Stomach (tissue), 8 donors: ENCODE measurements at regions not wholly inside any gene's neighbourhood (a gene's known extent, or its start where the extent isn't known, plus 50 kb on each side); places are given as distances from the start of the nearest gene placed in this dataset.

Source experiments
- DNase-seq, 2 donors: peaks; one replicate each; pipeline versions ENCODE4 v3.0.0 to v3.0.0-alpha.2; 2013 to 2019
- H3K27ac ChIP-seq, 5 donors: fragments of 200-600 bp in 4 of 5; sonication (generic) in 4 of 5; one replicate each; pipeline ENCODE4 v1.5.1; 2013 to 2019; ENCODE audit warnings: mild to moderate bottlenecking in 1 of 5, moderate library complexity in 1 of 5
- H3K27me3 ChIP-seq, 3 donors: fragments of 200-600 bp; sonication (generic); one replicate each; pipeline ENCODE4 v1.5.1; 2017 to 2019; ENCODE audit warnings: mixed run types in 1 of 3
- H3K36me3 ChIP-seq, 4 donors: fragments of 200-600 bp; sonication (generic); 1 replicate in 3 of 4; 2 replicates in 1 of 4; pipeline ENCODE4 v1.5.1; 2016 to 2019
- H3K4me1 ChIP-seq, 4 donors: fragments of 200-600 bp; sonication (generic); one replicate each; pipeline ENCODE4 v1.5.1; 2016 to 2019
- H3K4me3 ChIP-seq, 4 donors: fragments of 200-600 bp; sonication (generic) in 3 of 4; one replicate each; pipeline ENCODE4 v1.5.1; 2016 to 2019; ENCODE audit warnings: mild to moderate bottlenecking in 1 of 4
- H3K9me3 ChIP-seq, 4 donors: fragments of 200-600 bp; sonication (generic); one replicate each; pipeline ENCODE4 v1.5.1; 2016 to 2019
- EP300 ChIP-seq: sonication (generic); formaldehyde crosslinking; IDR thresholded peaks from one replicate; pipeline ENCODE4 v1.6.1; 2017; ENCODE audit warnings: antibody characterized with exemption
- POLR2A ChIP-seq, 4 donors: fragments of 450-650 bp; IDR thresholded peaks; one replicate each; pipeline ENCODE4 v1.6.1; 2016; ENCODE audit warnings: antibody characterized with exemption in 4 of 4, control low read depth in 2 of 4, mild to moderate bottlenecking in 1 of 4, moderate library complexity in 1 of 4
- POLR2AphosphoS5 ChIP-seq, 3 donors: sonication (generic); formaldehyde crosslinking; IDR thresholded peaks; one replicate each; pipeline ENCODE4 v1.6.1; 2016; ENCODE audit warnings: antibody characterized with exemption in 3 of 3
- WGBS, 5 donors: extraction: QIAGEN DNeasy Blood & Tissue Kit in 3 of 5; methylation state at CpG; one replicate each; pipeline versions ENCODE4 v1.1.5 to v1.1.7; 2013 to 2018; 5-methylcytosine and 5-hydroxymethylcytosine counted together
- intact Hi-C: fragments of 100-400 bp; cut with DNase I; formaldehyde crosslinking; loops from one replicate; pipeline ENCODE4 v1.15.1; 2023; ENCODE audit warnings: low total_unique reads
- TF ChIP-seq, protein P1 (sequence below), 7 experiments: fragments of 450-650 bp in 4 of 7; fragments of 200-600 bp in 3 of 7; sonication (generic) in 3 of 7; IDR thresholded peaks; one replicate each; pipeline ENCODE4 v1.5.1; 2016 to 2019; ENCODE audit warnings: antibody characterized with exemption in 7 of 7, control low read depth in 2 of 7, mild to moderate bottlenecking in 1 of 7
- donor health status: healthy with polysubstance abuse.
- donor health status: Bipolar disorder and iron deficiency.
- donor health status: healthy.

DNA sequence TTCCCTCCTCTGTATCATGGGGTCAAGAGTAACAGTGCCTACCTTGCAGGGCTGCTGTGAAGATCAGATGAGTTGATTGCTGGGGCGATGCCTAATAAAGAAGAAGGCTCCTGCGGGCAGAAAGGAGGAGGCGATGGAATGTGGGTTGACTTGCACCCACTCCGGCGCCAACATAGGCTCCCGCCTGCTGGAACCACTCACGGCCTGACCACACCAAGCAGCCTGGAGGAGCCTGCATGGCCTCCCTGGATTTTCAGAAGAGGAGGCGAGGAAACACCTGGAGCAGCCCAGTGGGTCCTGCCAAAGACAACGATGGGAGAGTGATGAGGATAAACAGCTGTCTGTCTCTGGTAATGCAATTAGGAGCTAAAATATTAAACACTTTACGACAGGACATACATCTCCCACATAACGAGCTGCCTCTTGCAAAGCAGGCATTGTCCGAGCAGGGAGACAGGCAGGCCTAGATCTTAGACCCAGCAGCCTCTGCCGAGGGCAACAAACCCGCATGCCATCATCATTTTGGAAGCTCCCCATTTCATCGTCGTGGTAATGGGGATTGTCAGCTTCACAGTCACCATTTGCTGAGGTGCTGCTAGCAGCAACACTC, 302.9 kb upstream of the ZMIZ1 start:
- no peak overlapping the region for H3K4me3 ChIP-seq
- WGBS, 5 donors: 86 to 91% (median 90%) methylated on average over 16 of the region's 16 CpGs
- no peaks in the 10 kb centered on the region for H3K36me3 ChIP-seq
- no peaks in the 10 kb centered on the region for H3K27me3 ChIP-seq
- intact Hi-C loops: no loop called here
- no peak for DNase-seq
- H3K27ac ChIP-seq: no peak overlapping the region
- no peak for TF ChIP-seq POLR2A (IDR thresholded peaks at IDR 0.05)
- no peak for TF ChIP-seq EP300
- TF ChIP-seq POLR2AphosphoS5 (IDR thresholded peaks at IDR 0.05): no peak
- TF ChIP-seq, protein P1, sequence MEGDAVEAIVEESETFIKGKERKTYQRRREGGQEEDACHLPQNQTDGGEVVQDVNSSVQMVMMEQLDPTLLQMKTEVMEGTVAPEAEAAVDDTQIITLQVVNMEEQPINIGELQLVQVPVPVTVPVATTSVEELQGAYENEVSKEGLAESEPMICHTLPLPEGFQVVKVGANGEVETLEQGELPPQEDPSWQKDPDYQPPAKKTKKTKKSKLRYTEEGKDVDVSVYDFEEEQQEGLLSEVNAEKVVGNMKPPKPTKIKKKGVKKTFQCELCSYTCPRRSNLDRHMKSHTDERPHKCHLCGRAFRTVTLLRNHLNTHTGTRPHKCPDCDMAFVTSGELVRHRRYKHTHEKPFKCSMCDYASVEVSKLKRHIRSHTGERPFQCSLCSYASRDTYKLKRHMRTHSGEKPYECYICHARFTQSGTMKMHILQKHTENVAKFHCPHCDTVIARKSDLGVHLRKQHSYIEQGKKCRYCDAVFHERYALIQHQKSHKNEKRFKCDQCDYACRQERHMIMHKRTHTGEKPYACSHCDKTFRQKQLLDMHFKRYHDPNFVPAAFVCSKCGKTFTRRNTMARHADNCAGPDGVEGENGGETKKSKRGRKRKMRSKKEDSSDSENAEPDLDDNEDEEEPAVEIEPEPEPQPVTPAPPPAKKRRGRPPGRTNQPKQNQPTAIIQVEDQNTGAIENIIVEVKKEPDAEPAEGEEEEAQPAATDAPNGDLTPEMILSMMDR (IDR thresholded peaks at IDR 0.05): no peak
- peaks cover 0 to 19% (median 0%) of the 10 kb centered on the region in 4 donors for H3K4me1 ChIP-seq
- H3K9me3 ChIP-seq: no peaks in the 10 kb centered on the region

DNA sequence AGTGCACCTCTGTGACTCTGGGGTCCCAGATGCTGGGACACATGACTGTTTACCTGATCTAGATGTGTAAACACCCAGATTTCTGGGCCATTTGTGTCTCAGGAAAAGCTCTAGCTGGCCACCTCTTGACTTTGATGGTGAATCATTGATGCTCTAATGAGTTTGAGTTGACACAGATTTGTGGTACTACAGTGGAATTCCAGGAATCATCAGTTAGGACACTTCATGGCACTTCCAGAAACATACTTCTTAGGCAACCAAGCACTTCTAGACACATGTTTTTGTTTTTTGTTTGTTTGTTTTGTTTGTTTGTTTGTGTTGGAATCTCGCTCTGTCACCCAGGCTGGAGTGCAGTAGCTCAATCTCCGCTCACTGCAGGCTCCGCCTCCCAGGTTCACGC, 302.2 kb upstream of the ZMIZ1 start:
- Histone ChIP-seq H3K27me3 (no peaks in the 10 kb centered on the region), H3K36me3 (no peaks in the 10 kb centered on the region), H3K4me3 (no peak overlapping the region), H3K4me1 (peaks cover 0 to 24% (median 3%) of the 10 kb centered on the region in 4 donors), H3K9me3 (no peaks in the 10 kb centered on the region), H3K27ac (no peak overlapping the region)
- no peak for DNase-seq
- intact Hi-C loops: no loop called here
- 88 to 99% (median 95%) methylated on average over 4 of the region's 4 CpGs for WGBS, 5 donors
- TF ChIP-seq POLR2AphosphoS5 (IDR thresholded peaks at IDR 0.05) (no peak), EP300 (no peak), POLR2A (IDR thresholded peaks at IDR 0.05) (no peak)
- TF ChIP-seq, protein P1 (IDR thresholded peaks at IDR 0.05): no peak

GRCh38 chr10:78768041-78768835, 300.5 kb upstream of the ZMIZ1 start:
- no peaks in the 10 kb centered on the region for H3K9me3 ChIP-seq
- 78 to 79% (median 79%) methylated on average over 13 to 14 of the region's 14 CpGs for WGBS, 5 donors
- DNase-seq: peak in 1 of 2 donors; percentile 56
- TF ChIP-seq POLR2A (IDR thresholded peaks at IDR 0.05): no peak
- TF ChIP-seq, protein P1 (IDR thresholded peaks at IDR 0.05): no peak
- no peak for TF ChIP-seq POLR2AphosphoS5 (IDR thresholded peaks at IDR 0.05)
- TF ChIP-seq EP300: no peak
- no peak overlapping the region for H3K27ac ChIP-seq
- no peaks in the 10 kb centered on the region for H3K36me3 ChIP-seq
- no peaks in the 10 kb centered on the region for H3K27me3 ChIP-seq
- H3K4me3 ChIP-seq: no peak overlapping the region
- H3K4me1 ChIP-seq: peaks cover 0 to 29% (median 6%) of the 10 kb centered on the region in 4 donors
- intact Hi-C loops: no loop called here

DNA sequence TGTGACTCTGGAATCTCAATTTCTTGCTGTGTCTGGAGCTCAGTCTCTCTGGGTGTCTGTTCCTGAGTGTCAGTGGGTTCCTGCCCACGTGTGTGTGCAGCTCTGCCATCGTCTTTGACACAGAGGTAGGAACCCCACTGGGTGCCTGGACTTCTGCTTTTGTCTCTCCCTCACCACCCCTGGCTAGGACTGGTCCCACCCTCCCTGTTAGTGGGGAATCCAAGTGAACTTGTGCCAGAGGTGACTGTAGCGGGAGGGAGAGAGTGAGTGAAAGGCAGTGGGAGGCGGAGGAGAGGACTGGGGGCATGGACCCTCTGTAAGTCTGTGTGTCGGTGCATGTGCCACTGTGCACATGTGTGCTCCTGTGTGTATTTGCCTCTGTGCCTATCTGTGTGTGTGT, 299.9 kb upstream of the ZMIZ1 start:
- Histone ChIP-seq H3K36me3 (no peaks in the 10 kb centered on the region), H3K9me3 (no peaks in the 10 kb centered on the region), H3K4me3 (no peak overlapping the region), H3K4me1 (peaks cover 0 to 22% (median 6%) of the 10 kb centered on the region in 4 donors), H3K27ac (no peak overlapping the region), H3K27me3 (no peaks in the 10 kb centered on the region)
- TF ChIP-seq, protein P1 (IDR thresholded peaks at IDR 0.05): no peak
- TF ChIP-seq POLR2AphosphoS5 (IDR thresholded peaks at IDR 0.05) (no peak), POLR2A (IDR thresholded peaks at IDR 0.05) (no peak), EP300 (no peak)
- DNase-seq: no peak
- 43 to 62% (median 54%) methylated on average over 4 to 5 of the region's 5 CpGs for WGBS, 5 donors
- intact Hi-C loops: no loop called here
